ENCODE measurements at regions not wholly inside any gene's neighbourhood (a gene's known extent, or its start where the extent isn't known, plus 50 kb on each side); places are given as distances from the start of the nearest gene placed in this dataset.

DNA sequence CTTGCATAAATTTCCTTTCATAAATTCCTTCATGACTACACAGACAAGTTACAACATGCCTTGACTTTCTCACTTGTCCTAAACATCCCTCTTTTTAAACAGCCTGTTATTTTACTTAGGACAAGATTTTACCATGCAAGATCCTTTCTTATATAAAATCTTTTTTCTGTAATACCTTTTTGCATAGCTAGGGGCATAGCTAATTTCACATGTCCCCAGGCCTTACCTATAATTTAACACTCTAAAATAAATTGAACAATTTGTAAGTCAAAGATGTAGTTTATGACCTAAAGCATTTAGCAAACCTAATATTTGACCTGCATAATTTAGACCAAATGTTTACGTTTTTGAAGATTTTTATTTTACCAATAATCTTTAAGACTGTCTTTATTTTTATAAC, 396.3 kb upstream of the FSTL5 start:
- no peak overlapping the region for H3K4me2 ChIP-seq
- H4K20me1 ChIP-seq (ENCODE audit: insufficient read depth), result no peaks in the 10 kb centered on the region
- H3K36me3 ChIP-seq (ENCODE audit: insufficient read depth), result no peaks in the 10 kb centered on the region
- H3K4me1 ChIP-seq (ENCODE audit: low read depth, poor library complexity, severe bottlenecking), result no peaks in the 10 kb centered on the region
- H3K9ac ChIP-seq, result no peak overlapping the region
- H3K4me3 ChIP-seq (IDR thresholded peaks at IDR 0.05; ENCODE audit: insufficient read depth, low read depth, low read length), result no peak overlapping the region
- H3K79me2 ChIP-seq (ENCODE audit: insufficient read depth, low read depth), result no peaks in the 10 kb centered on the region
- H3K27me3 ChIP-seq (ENCODE audit: insufficient read depth, low read depth), result no peaks in the 10 kb centered on the region
- H3K27ac ChIP-seq, result no peak overlapping the region
- TF ChIP-seq, protein P1, sequence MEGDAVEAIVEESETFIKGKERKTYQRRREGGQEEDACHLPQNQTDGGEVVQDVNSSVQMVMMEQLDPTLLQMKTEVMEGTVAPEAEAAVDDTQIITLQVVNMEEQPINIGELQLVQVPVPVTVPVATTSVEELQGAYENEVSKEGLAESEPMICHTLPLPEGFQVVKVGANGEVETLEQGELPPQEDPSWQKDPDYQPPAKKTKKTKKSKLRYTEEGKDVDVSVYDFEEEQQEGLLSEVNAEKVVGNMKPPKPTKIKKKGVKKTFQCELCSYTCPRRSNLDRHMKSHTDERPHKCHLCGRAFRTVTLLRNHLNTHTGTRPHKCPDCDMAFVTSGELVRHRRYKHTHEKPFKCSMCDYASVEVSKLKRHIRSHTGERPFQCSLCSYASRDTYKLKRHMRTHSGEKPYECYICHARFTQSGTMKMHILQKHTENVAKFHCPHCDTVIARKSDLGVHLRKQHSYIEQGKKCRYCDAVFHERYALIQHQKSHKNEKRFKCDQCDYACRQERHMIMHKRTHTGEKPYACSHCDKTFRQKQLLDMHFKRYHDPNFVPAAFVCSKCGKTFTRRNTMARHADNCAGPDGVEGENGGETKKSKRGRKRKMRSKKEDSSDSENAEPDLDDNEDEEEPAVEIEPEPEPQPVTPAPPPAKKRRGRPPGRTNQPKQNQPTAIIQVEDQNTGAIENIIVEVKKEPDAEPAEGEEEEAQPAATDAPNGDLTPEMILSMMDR (conservative IDR thresholded peaks at IDR 0.05; ENCODE audit: low read depth, low read length), result no peak
- H2AFZ ChIP-seq (ENCODE audit: low read depth), result no peak overlapping the region

DNA sequence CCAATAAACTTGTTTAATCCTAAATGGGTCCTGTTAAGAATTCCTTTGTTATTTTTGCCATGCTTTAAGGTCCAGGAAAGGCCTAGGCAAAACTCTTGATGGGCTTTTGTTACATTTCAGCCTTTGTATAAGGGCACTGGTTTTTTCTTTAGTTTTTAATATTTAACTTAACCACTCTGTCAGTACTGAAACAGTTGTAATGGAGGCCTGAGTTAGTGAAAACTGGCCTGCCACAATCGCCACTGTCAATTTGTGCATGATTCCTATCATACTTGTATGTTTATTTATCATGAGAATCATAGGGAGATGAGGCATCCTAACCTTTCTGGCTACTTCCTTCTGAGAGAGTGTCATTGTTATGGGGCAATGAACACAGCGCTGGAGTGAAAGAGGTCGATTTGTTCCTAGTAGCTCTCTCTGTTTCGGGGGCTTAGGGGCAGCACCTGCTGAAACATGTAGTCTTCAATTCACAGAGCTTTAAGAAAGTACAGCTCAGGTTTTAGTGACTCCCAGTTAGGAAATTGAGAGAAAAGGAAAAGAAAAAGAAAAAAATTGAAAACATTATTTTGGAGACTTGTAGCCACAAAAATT, 393.8 kb upstream of the FSTL5 start:
- TF ChIP-seq, protein P1 (conservative IDR thresholded peaks at IDR 0.05; ENCODE audit: low read depth, low read length), result no peak

DNA sequence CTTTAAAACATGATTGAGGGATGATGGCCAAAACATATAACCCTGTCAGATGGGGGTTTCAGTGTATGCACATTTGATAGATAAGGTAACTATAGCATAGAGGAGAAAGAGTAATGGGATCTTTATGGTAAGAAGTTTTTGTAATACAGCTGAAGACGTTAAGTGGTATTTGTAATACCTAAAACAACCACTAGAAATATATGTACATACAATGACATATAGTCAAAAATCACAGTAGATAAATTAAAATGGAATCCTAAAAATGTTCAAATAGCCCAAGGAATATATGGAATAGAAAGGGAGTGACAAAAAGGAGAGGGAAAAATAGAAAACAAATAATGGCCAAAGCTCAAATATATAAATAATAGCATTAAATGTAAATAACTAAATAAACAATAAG, 371.3 kb upstream of the FSTL5 start:
- Histone ChIP-seq H4K20me1 (ENCODE audit: insufficient read depth) (no peaks in the 10 kb centered on the region), H3K4me2 (no peak overlapping the region), H2AFZ (ENCODE audit: low read depth) (no peak overlapping the region), H3K27ac (no peak overlapping the region), H3K36me3 (ENCODE audit: insufficient read depth) (no peaks in the 10 kb centered on the region), H3K79me2 (ENCODE audit: insufficient read depth, low read depth) (no peaks in the 10 kb centered on the region), H3K4me3 (IDR thresholded peaks at IDR 0.05; ENCODE audit: insufficient read depth, low read depth, low read length) (no peak overlapping the region), H3K9ac (no peak overlapping the region), H3K27me3 (ENCODE audit: insufficient read depth, low read depth) (no peaks in the 10 kb centered on the region), H3K4me1 (ENCODE audit: low read depth, poor library complexity, severe bottlenecking) (no peaks in the 10 kb centered on the region)
- TF ChIP-seq, protein P1 (conservative IDR thresholded peaks at IDR 0.05; ENCODE audit: low read depth, low read length), result no peak

More for the DNA sequence above, 393.8 kb upstream of the FSTL5 start:
- Histone ChIP-seq H3K27ac (no peak overlapping the region), H3K9ac (no peak overlapping the region), H3K4me2 (no peak overlapping the region), H3K27me3 (ENCODE audit: insufficient read depth, low read depth) (no peaks in the 10 kb centered on the region), H2AFZ (ENCODE audit: low read depth) (no peak overlapping the region), H3K79me2 (ENCODE audit: insufficient read depth, low read depth) (no peaks in the 10 kb centered on the region), H3K4me3 (IDR thresholded peaks at IDR 0.05; ENCODE audit: insufficient read depth, low read depth, low read length) (no peak overlapping the region), H3K36me3 (ENCODE audit: insufficient read depth) (no peaks in the 10 kb centered on the region), H4K20me1 (ENCODE audit: insufficient read depth) (no peaks in the 10 kb centered on the region), H3K4me1 (ENCODE audit: low read depth, poor library complexity, severe bottlenecking) (no peaks in the 10 kb centered on the region)

DNA sequence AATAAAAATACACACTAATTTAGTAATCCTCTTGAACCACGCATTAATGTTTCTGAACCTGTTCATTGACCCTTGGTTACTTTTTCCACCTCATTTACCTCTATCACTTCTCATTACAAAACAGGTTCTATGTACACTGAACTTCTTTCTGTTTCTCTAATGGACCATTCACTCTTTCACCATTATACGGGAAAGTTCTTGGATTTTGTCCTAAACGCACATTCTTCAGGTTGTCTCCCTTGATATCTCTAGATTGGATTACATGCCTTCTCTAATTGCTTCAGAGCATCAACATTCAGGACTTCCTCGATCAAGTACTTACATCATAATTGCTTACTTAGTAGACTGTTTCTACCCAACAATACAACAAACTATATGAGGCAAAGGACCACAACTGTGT, 359.4 kb upstream of the FSTL5 start:
- TF ChIP-seq, protein P1 (conservative IDR thresholded peaks at IDR 0.05; ENCODE audit: low read depth, low read length), result no peak
- Histone ChIP-seq H3K79me2 (ENCODE audit: insufficient read depth, low read depth) (no peaks in the 10 kb centered on the region), H2AFZ (ENCODE audit: low read depth) (no peak overlapping the region), H3K27ac (no peak overlapping the region), H3K27me3 (ENCODE audit: insufficient read depth, low read depth) (no peaks in the 10 kb centered on the region), H3K4me3 (IDR thresholded peaks at IDR 0.05; ENCODE audit: insufficient read depth, low read depth, low read length) (no peak overlapping the region), H4K20me1 (ENCODE audit: insufficient read depth) (no peaks in the 10 kb centered on the region), H3K4me2 (no peak overlapping the region), H3K36me3 (ENCODE audit: insufficient read depth) (no peaks in the 10 kb centered on the region), H3K9ac (no peak overlapping the region), H3K4me1 (ENCODE audit: low read depth, poor library complexity, severe bottlenecking) (no peaks in the 10 kb centered on the region)
